Cardiac muscle cell (in vitro differentiated cells and primary cell): ENCODE measurements at regions not wholly inside any gene's neighbourhood (a gene's known extent, or its start where the extent isn't known, plus 50 kb on each side); places are given as distances from the start of the nearest gene placed in this dataset.

ENCODE experiments used
- DNase-seq, 2 donors: peaks; one replicate each; pipeline versions ENCODE4 v3.0.0 to v3.0.0-alpha.2; 2010 to 2017; ENCODE audit warnings: low read depth in 1 of 2, low spot score in 1 of 2
- H3K27ac ChIP-seq: fragments of 200-600 bp; sonication (generic); 2 replicates; pipeline ENCODE4 v1.5.1; 2016
- H3K27me3 ChIP-seq: fragments of 200-600 bp; sonication (generic); 2 replicates; pipeline ENCODE4 v1.6.0; 2016; ENCODE audit warnings: control low read depth
- H3K36me3 ChIP-seq: fragments of 200-600 bp; sonication (generic); 2 replicates; pipeline ENCODE4 v1.5.1; 2016; ENCODE audit warnings: control low read depth
- H3K4me1 ChIP-seq: fragments of 200-600 bp; sonication (generic); 2 replicates; pipeline ENCODE4 v1.8.1; 2017; ENCODE audit warnings: low read depth, mild to moderate bottlenecking, mixed run types
- H3K4me3 ChIP-seq: fragments of 200-600 bp; sonication (generic); 2 replicates; pipeline ENCODE4 v1.5.1; 2016; ENCODE audit warnings: mild to moderate bottlenecking
- H3K9me3 ChIP-seq: fragments of 200-600 bp; sonication (generic); 2 replicates; pipeline ENCODE4 v1.5.1; 2017; ENCODE audit warnings: low read depth, mild to moderate bottlenecking, control low read depth
- CTCF ChIP-seq: IDR thresholded peaks from 2 replicates; pipeline ENCODE4 v1.5.1; 2012; ENCODE audit warnings: low read depth, mild to moderate bottlenecking, low read length

- no peak overlapping the region for H3K4me3 ChIP-seq
- no peaks in the 10 kb centered on the region for H3K4me1 ChIP-seq
- no peaks in the 10 kb centered on the region for H3K9me3 ChIP-seq
- H3K36me3 ChIP-seq, result no peaks in the 10 kb centered on the region
- H3K27ac ChIP-seq, result no peak overlapping the region
- no peak for TF ChIP-seq CTCF
- no peaks in the 10 kb centered on the region for H3K27me3 ChIP-seq
- DNase-seq, result no peak
Measured at GRCh38 chr6:71589254-71589653, 297.1 kb upstream of the RIMS1 start.

DNA sequence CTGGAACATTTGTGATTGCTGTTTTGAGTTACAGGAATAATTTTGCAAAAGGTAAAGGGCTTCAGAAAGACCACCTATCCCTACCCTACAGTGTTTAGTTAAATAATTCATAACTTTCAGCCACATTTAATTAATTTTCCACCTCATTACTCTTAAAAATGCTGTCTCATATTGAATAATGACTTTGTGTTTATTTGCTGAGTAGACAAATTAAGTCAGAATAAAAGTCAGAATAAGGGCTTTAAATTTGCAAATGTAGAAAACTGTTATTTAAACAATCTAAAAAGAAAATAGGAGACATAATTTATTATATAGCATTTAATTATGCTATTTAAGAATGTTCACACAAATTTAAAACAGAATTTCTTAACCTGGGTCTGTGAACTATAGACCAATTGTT lies 293.7 kb upstream of the RIMS1 start:
- Histone ChIP-seq H3K9me3 (no peaks in the 10 kb centered on the region), H3K27ac (no peak overlapping the region), H3K4me1 (no peaks in the 10 kb centered on the region), H3K27me3 (no peaks in the 10 kb centered on the region), H3K36me3 (no peaks in the 10 kb centered on the region), H3K4me3 (no peak overlapping the region)
- TF ChIP-seq CTCF, result no peak
- DNase-seq, result no peak

GRCh38 chr6:71599359-71599758 lies 287.0 kb upstream of the RIMS1 start:
- no peak for DNase-seq
- TF ChIP-seq CTCF, result no peak
- Histone ChIP-seq H3K9me3 (no peaks in the 10 kb centered on the region), H3K27me3 (no peaks in the 10 kb centered on the region), H3K4me3 (no peak overlapping the region), H3K4me1 (no peaks in the 10 kb centered on the region), H3K27ac (no peak overlapping the region), H3K36me3 (no peaks in the 10 kb centered on the region)

DNA sequence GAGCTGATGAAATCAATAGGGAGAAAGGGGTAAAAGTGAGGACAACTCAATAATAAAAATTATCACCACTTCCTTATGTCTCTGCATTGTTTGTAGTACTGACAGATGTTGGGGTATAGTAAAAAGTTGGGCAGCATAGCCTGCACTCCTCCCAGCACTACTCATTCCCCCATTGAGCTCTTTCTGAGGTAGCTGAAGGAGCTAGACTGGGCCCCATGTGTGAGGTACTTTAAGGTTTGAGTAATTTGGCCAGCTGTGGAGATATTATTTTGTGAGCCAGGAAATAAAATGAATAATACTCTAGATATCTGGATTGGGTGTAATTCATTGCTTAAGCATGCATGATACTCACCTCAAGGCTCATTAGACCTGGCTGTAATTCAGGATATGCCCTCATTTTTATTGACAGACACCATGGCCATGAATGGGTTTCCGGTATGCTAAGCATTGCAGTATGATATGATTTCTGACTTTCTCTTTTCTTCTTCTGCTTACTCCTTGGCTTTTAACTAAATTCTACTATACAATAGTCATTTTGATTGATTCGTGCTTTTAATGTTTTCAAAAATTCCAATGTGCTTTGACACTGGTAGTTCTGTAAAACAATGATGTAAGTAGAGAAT lies 283.9 kb upstream of the RIMS1 start:
- TF ChIP-seq CTCF, result no peak
- DNase-seq, result peak in 1 of 2 donors; percentile 3
- H3K4me3 ChIP-seq, result no peak overlapping the region
- no peaks in the 10 kb centered on the region for H3K9me3 ChIP-seq
- no peak overlapping the region for H3K27ac ChIP-seq
- H3K36me3 ChIP-seq, result no peaks in the 10 kb centered on the region
- H3K27me3 ChIP-seq, result no peaks in the 10 kb centered on the region
- no peaks in the 10 kb centered on the region for H3K4me1 ChIP-seq

GRCh38 chr6:71603021-71603420 lies 283.3 kb upstream of the RIMS1 start:
- Histone ChIP-seq H3K4me3 (no peak overlapping the region), H3K9me3 (no peaks in the 10 kb centered on the region), H3K4me1 (no peaks in the 10 kb centered on the region), H3K27ac (no peak overlapping the region), H3K36me3 (no peaks in the 10 kb centered on the region), H3K27me3 (no peaks in the 10 kb centered on the region)
- DNase-seq, result no peak
- TF ChIP-seq CTCF, result no peak

DNA sequence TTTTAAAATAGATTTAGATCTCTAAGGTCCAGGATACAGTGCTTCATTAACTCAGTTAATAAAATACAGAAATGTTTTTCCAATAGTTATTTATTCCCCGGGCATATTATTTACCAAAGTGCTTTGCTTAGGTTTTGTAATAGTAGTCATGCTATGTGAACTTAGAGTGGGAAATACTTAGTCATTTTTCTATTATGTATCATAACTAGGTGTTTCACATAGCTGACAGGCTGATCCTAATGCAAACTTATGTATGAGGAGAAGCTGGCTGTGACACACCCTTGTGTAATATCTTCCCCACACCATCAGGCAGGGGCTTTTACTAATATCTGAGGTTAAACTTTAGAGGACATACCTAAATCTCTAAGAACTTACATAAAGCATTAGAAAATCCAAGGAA lies 277.7 kb upstream of the RIMS1 start:
- no peak for TF ChIP-seq CTCF
- H3K4me3 ChIP-seq, result no peak overlapping the region
- H3K36me3 ChIP-seq, result no peaks in the 10 kb centered on the region
- no peaks in the 10 kb centered on the region for H3K27me3 ChIP-seq
- DNase-seq, result no peak
- H3K27ac ChIP-seq, result no peak overlapping the region
- no peaks in the 10 kb centered on the region for H3K9me3 ChIP-seq
- H3K4me1 ChIP-seq, result no peaks in the 10 kb centered on the region
